ENCODE measurements at regions not wholly inside any gene's neighbourhood (a gene's known extent, or its start where the extent isn't known, plus 50 kb on each side); places are given as distances from the start of the nearest gene placed in this dataset.
"Not testable (repeated sequence)": the region's sequence is repeated elsewhere in the genome, so short reads cannot be mapped to it uniquely, and the experiment has no call there.

GRCh38 chr10:106284802-106285587 lies 879.5 kb downstream of the SORCS1 start:
- POLR2A ChIA-PET, result no interaction called here
- TF ChIP-seq HDGF (IDR thresholded peaks at IDR 0.05; ENCODE audit: borderline replicate concordance) (no peak), ELF4 (IDR thresholded peaks at IDR 0.05) (no peak), SUZ12 (IDR thresholded peaks at IDR 0.05) (no peak), ARNT (IDR thresholded peaks at IDR 0.05) (no peak), CTBP1 (IDR thresholded peaks at IDR 0.05; ENCODE audit: borderline replicate concordance) (no peak), NFRKB (IDR thresholded peaks at IDR 0.05) (no peak), FOXM1 (IDR thresholded peaks at IDR 0.05; ENCODE audit: borderline replicate concordance) (no peak), BHLHE40 (IDR thresholded peaks at IDR 0.05; ENCODE audit: borderline replicate concordance) (no peak), L3MBTL2 (conservative IDR thresholded peaks at IDR 0.05) (no peak), ZNF384 (IDR thresholded peaks at IDR 0.05) (no peak), SP1 (IDR thresholded peaks at IDR 0.05) (no peak), LEF1 (IDR thresholded peaks at IDR 0.05; ENCODE audit: borderline replicate concordance) (no peak), FOXK2 (IDR thresholded peaks at IDR 0.05) (no peak)
- no peak for DNase-seq (ENCODE audit: extremely low spot score)
- CTCF ChIA-PET, result no interaction called here

DNA sequence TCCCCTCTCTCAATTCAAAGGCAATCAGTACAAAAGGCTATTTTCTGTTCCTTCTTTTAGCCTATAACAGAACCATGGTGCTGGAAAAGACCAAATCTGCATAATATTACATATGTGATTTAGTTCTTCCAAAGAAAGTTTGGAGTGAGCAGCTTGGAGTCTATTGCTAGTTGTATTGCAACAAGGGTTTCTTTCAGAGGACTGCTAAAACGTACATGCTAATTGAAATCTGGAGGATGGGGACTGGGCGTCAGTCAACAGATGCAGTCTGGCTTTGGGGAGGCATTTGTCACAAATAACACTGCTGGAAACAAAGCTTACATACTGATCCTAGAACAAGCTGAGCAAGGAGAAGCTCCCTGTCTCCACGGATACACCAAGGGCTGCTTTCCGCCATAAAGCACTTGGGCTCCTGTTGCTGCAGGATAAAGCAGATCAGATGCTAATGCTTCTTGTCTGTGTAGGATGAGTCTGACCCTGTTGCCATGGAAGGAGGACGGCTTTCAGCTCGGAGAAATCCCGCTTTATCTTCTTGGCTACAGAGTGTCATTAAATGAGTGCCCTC lies 883.5 kb downstream of the SORCS1 start:
- TF ChIP-seq SP1 (IDR thresholded peaks at IDR 0.05), result no peak
- no peak for DNase-seq (ENCODE audit: extremely low spot score)
- ChIA-PET CTCF (no interaction called here), POLR2A (no interaction called here)

DNA sequence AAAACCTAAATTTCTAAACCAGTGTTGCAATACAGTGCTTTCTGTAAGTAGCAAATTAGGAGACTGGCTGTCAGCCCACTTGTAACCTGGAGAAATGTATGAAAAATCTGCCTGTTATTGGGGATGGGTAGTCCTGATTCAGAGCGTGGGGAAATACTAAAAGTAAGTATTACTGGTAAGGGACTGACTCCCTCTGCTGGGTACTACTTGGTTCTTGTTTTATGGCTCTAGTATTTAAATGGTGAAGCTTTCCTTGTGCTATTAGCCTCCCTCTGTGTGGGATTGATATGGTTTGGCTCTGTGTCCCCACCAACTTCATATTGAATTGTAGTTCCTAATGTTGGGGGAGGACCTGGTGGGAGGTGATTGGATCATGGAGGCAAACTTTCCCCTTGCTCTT lies 886.1 kb downstream of the SORCS1 start:
- no peak for TF ChIP-seq TARDBP (IDR thresholded peaks at IDR 0.05)
- no peak for TF ChIP-seq SP1 (IDR thresholded peaks at IDR 0.05)
- no peak for TF ChIP-seq BHLHE40 (IDR thresholded peaks at IDR 0.05; ENCODE audit: borderline replicate concordance)
- no peak for TF ChIP-seq ZNF384 (IDR thresholded peaks at IDR 0.05)
- TF ChIP-seq SUZ12 (IDR thresholded peaks at IDR 0.05), result no peak
- TF ChIP-seq HDGF (IDR thresholded peaks at IDR 0.05; ENCODE audit: borderline replicate concordance), result no peak
- no peak for TF ChIP-seq NFRKB (IDR thresholded peaks at IDR 0.05)
- TF ChIP-seq L3MBTL2 (conservative IDR thresholded peaks at IDR 0.05), result no peak
- no peak for TF ChIP-seq ELF4 (IDR thresholded peaks at IDR 0.05)
- TF ChIP-seq, protein P1, sequence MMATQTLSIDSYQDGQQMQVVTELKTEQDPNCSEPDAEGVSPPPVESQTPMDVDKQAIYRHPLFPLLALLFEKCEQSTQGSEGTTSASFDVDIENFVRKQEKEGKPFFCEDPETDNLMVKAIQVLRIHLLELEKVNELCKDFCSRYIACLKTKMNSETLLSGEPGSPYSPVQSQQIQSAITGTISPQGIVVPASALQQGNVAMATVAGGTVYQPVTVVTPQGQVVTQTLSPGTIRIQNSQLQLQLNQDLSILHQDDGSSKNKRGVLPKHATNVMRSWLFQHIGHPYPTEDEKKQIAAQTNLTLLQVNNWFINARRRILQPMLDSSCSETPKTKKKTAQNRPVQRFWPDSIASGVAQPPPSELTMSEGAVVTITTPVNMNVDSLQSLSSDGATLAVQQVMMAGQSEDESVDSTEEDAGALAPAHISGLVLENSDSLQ (IDR thresholded peaks at IDR 0.05), result no peak
- no peak for TF ChIP-seq FOXK2 (IDR thresholded peaks at IDR 0.05)
- TF ChIP-seq FOXM1 (IDR thresholded peaks at IDR 0.05; ENCODE audit: borderline replicate concordance), result no peak
- TF ChIP-seq ARNT (IDR thresholded peaks at IDR 0.05), result no peak
- no peak for TF ChIP-seq LEF1 (IDR thresholded peaks at IDR 0.05; ENCODE audit: borderline replicate concordance)
- no peak for TF ChIP-seq CTBP1 (IDR thresholded peaks at IDR 0.05; ENCODE audit: borderline replicate concordance)
- no peak for TF ChIP-seq FOXA1 (IDR thresholded peaks at IDR 0.05)
- CTCF ChIA-PET, result no interaction called here
- POLR2A ChIA-PET, result no interaction called here
- DNase-seq (ENCODE audit: extremely low spot score), result no peak

- TF ChIP-seq FOXK2 (IDR thresholded peaks at IDR 0.05) (no peak), ZNF384 (IDR thresholded peaks at IDR 0.05) (no peak), HDGF (IDR thresholded peaks at IDR 0.05; ENCODE audit: borderline replicate concordance) (no peak), LEF1 (IDR thresholded peaks at IDR 0.05; ENCODE audit: borderline replicate concordance) (no peak), NFRKB (IDR thresholded peaks at IDR 0.05) (no peak), SUZ12 (IDR thresholded peaks at IDR 0.05) (no peak), ARNT (IDR thresholded peaks at IDR 0.05) (no peak), SP1 (IDR thresholded peaks at IDR 0.05) (no peak), L3MBTL2 (conservative IDR thresholded peaks at IDR 0.05) (no peak), CTBP1 (IDR thresholded peaks at IDR 0.05; ENCODE audit: borderline replicate concordance) (no peak)
- TF ChIP-seq, protein P1 (IDR thresholded peaks at IDR 0.05), result no peak
- DNase-seq (ENCODE audit: extremely low spot score), result no peak
- ChIA-PET CTCF (no interaction called here), POLR2A (no interaction called here)
Measured at GRCh38 chr10:106271237-106271636, 893.3 kb downstream of the SORCS1 start.

DNA sequence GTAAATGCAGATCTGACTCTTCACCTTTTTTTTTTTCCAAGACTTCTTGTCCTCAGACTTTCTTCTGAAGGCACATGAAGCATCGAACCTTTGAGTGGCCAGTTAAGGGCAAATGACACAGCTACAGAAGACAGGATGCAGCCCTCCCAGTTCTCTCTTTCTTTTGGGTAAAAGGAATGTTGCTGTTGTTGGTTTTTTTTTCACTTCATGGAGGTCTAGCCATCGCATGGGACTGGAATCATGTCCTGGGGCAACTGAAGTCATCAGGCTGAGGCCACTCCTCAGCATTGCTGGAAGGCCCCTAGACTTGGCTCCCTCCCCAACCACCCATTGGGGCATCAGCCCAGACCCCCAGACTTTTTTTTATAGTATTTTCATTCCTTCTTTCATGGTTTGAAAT lies 896.5 kb downstream of the SORCS1 start:
- TF ChIP-seq BHLHE40 (IDR thresholded peaks at IDR 0.05; ENCODE audit: borderline replicate concordance) (no peak), HDGF (IDR thresholded peaks at IDR 0.05; ENCODE audit: borderline replicate concordance) (no peak), LEF1 (IDR thresholded peaks at IDR 0.05; ENCODE audit: borderline replicate concordance) (no peak), SUZ12 (IDR thresholded peaks at IDR 0.05) (no peak), ZNF384 (IDR thresholded peaks at IDR 0.05) (no peak), CTBP1 (IDR thresholded peaks at IDR 0.05; ENCODE audit: borderline replicate concordance) (no peak), FOXA1 (IDR thresholded peaks at IDR 0.05) (no peak), TARDBP (IDR thresholded peaks at IDR 0.05) (no peak)
- TF ChIP-seq, protein P1 (IDR thresholded peaks at IDR 0.05), result no peak
- CTCF ChIA-PET, result no interaction called here
- DNase-seq (ENCODE audit: extremely low spot score), result no peak
- POLR2A ChIA-PET, result no interaction called here

GRCh38 chr10:106267591-106267990 lies 896.9 kb downstream of the SORCS1 start:
- CTCF ChIA-PET, result no interaction called here
- TF ChIP-seq FOXA1 (IDR thresholded peaks at IDR 0.05) (no peak), ARNT (IDR thresholded peaks at IDR 0.05) (no peak)
- DNase-seq (ENCODE audit: extremely low spot score), result no peak
- POLR2A ChIA-PET, result no interaction called here

DNA sequence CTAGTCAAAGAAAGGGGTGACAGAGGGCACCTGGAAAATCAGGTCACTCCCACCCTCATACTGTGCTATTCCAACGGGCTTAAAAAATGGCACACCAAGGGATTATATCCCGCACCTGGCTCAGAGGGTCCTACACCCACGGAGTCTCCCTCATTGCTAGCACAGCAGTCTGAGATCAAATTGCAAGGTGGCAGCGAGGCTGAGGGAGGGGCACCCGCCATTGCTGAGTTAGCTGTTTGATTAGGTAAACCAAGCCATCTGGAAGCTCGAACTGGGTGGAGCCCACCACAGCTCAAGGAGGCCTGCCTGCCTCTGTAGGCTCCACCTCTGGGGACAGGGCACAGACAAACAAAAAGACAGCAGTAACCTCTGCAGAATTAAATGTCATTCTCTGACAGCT lies 907.1 kb downstream of the SORCS1 start:
- DNase-seq (ENCODE audit: extremely low spot score); POLR2A ChIA-PET; CTCF ChIA-PET: not testable (repeated sequence)

Measured in HEK293T (cell line).